K562 (cell line): ENCODE measurements at regions not wholly inside any gene's neighbourhood (a gene's known extent, or its start where the extent isn't known, plus 50 kb on each side); places are given as distances from the start of the nearest gene placed in this dataset.

Experiments used
- ATAC-seq: fragments of 200-7000 bp; cut with Tn5 transposase; 3 replicates; pipeline ENCODE4 v1.9.1; 2020; ENCODE audit warnings: moderate library complexity
- BruUV-seq: library from RNA; stranded (reverse); fragments of 400-500 nt; replicated peaks from 2 replicates; lab custom pipeline; 2021; lab: Mats Ljungman, UMichigan
- CTCF ChIA-PET: fragments of 300-600 bp; formaldehyde crosslinking; extraction: SDS; loops from one replicate; lab custom pipeline; 2021; ENCODE audit warnings: low intra/inter-chr PET ratio; lab: Yijun Ruan, JAX
- POLR2A ChIA-PET: fragments of 300-600, 350-650 bp; sonication (Branson Sonifier 250); formaldehyde crosslinking; extraction: SDS; loops from one replicate; lab custom pipeline; 2021; ENCODE audit warnings: antibody characterized with exemption, inconsistent platforms; lab: Yijun Ruan, JAX
- DNase-seq, 4 experiments: peaks; one replicate each; pipeline versions ENCODE4 v3.0.0 to v3.0.0-alpha.2; 2011 to 2018; ENCODE audit warnings: low spot score in 3 of 4, mixed read lengths in 3 of 4; ENCODE audit errors: extremely low read depth in 1 of 4
- FAIRE-seq: peaks from 2 replicates; lab custom pipeline; 2011; peaks lifted over from hg19 to GRCh38; lab: Jason Lieb, UNC
- H2AFZ ChIP-seq: 2 replicates; pipeline ENCODE4 v1.6.0; 2011; ENCODE audit warnings: low read depth, low read length, control low read depth, inconsistent platforms
- H3K27ac ChIP-seq: fragments of 200-600 bp; 3 replicates; pipeline ENCODE4 v1.8.0; 2011; ENCODE audit warnings: low read depth, mild to moderate bottlenecking, control low read depth, inconsistent platforms, low read length, moderate library complexity, mixed read lengths; ENCODE audit errors: extremely low read depth
- H3K27me3 ChIP-seq, 2 experiments: fragments of 300-600 bp in 1 of 2; 2 replicates in 1 of 2; 3 replicates in 1 of 2; pipeline versions ENCODE4 v1.6.0 to v1.8.0; 2011; ENCODE audit warnings: inconsistent platforms in 2 of 2, low read length in 2 of 2, mild to moderate bottlenecking in 1 of 2, mixed read lengths in 1 of 2, moderate library complexity in 1 of 2; ENCODE audit not compliant: control insufficient read depth in 2 of 2, insufficient read depth in 2 of 2
- H3K36me3 ChIP-seq: fragments of 300-600 bp; 3 replicates; pipeline ENCODE4 v1.8.0; 2011; ENCODE audit warnings: mild to moderate bottlenecking, low read length, inconsistent platforms; ENCODE audit not compliant: control insufficient read depth, insufficient read depth
- H3K4me1 ChIP-seq, 2 experiments: fragments of 200-600 bp in 1 of 2; replicated peaks in 1 of 2; 2 replicates in 1 of 2; 3 replicates in 1 of 2; pipeline versions ENCODE4 v1.5.1 to v1.8.0; 2011; ENCODE audit warnings: inconsistent platforms in 2 of 2, low read length in 2 of 2, mild to moderate bottlenecking in 1 of 2, mixed read lengths in 1 of 2, moderate library complexity in 1 of 2; ENCODE audit not compliant: control insufficient read depth in 2 of 2, insufficient read depth in 2 of 2
- H3K4me2 ChIP-seq: 2 replicates; pipeline ENCODE4 v1.6.1; 2011; ENCODE audit warnings: low read length, control low read depth, inconsistent platforms, mixed read lengths; ENCODE audit not compliant: insufficient read depth
- H3K4me3 ChIP-seq: fragments of 200-600 bp; sonication (generic), shearing (Covaris generic); 2 replicates; pipeline ENCODE4 v1.5.1; 2016; ENCODE audit warnings: control low read depth, inconsistent platforms
- H3K79me2 ChIP-seq: fragments of 200-600 bp; 3 replicates; pipeline ENCODE4 v1.8.0; 2011; ENCODE audit warnings: low read length, inconsistent platforms; ENCODE audit not compliant: control insufficient read depth, insufficient read depth
- H3K9ac ChIP-seq, 2 experiments: 2 replicates each; pipeline versions ENCODE4 v1.6.0 to v1.6.1; 2011; ENCODE audit warnings: low read depth in 2 of 2, low read length in 2 of 2, control low read depth in 1 of 2, inconsistent platforms in 1 of 2, mild to moderate bottlenecking in 1 of 2, mixed read lengths in 1 of 2; ENCODE audit not compliant: insufficient read depth in 1 of 2
- H3K9me1 ChIP-seq: one replicate; pipeline ENCODE4 v1.6.0; 2011; ENCODE audit warnings: inconsistent platforms, mild to moderate bottlenecking, low read length, moderate library complexity; ENCODE audit not compliant: control insufficient read depth, insufficient read depth
- H3K9me3 ChIP-seq: replicated peaks from 2 replicates; pipeline ENCODE4 v1.5.1; 2011; ENCODE audit warnings: low read depth, low read length, inconsistent platforms; ENCODE audit not compliant: control insufficient read depth, insufficient read depth
- H4K20me1 ChIP-seq: replicated peaks from 2 replicates; pipeline ENCODE4 v1.6.1; 2011; ENCODE audit warnings: low read length, inconsistent platforms, mixed read lengths; ENCODE audit not compliant: control insufficient read depth, insufficient read depth
- CHD1 ChIP-seq: fragments of 200-600 bp; sonication (generic); IDR thresholded peaks from one replicate; pipeline ENCODE4 v1.6.1; 2012; ENCODE audit warnings: mild to moderate bottlenecking, moderate library complexity, low read length, inconsistent platforms
- FOSL1 ChIP-seq: fragments of 200-800 bp; sonication (Bioruptor generic); conservative IDR thresholded peaks from 2 replicates; pipeline ENCODE4 v1.6.1; 2016; ENCODE audit warnings: missing genetic modification characterization, missing compliant biosample characterization
- ZNF232 ChIP-seq: sonication (generic); formaldehyde crosslinking; IDR thresholded peaks from 2 replicates; pipeline ENCODE4 v1.8.0; 2022; ENCODE audit warnings: mild to moderate bottlenecking, missing genetic modification reagents
- whole genome bisulfite sequencing: fragments of 100-300 bp; shearing (Covaris generic); methylation state at CpG from one replicate; pipeline ENCODE4 v1.1.6; 2016; ENCODE audit warnings: low coverage, mixed read lengths; ENCODE audit not compliant: insufficient coverage; ENCODE audit errors: missing lambda C conversion rate; 5-methylcytosine and 5-hydroxymethylcytosine counted together
- in situ Hi-C: fragments of 300-500 bp; cut with MboI; formaldehyde crosslinking; loops from 4 replicates; pipeline ENCODE4 v1.15.0; 2018; ENCODE audit warnings: inconsistent platforms, mixed read lengths
- intact Hi-C: fragments of 100-400 bp; cut with micrococcal nuclease; formaldehyde crosslinking; loops from 2 replicates; pipeline ENCODE4 v1.14.2; 2022

DNA sequence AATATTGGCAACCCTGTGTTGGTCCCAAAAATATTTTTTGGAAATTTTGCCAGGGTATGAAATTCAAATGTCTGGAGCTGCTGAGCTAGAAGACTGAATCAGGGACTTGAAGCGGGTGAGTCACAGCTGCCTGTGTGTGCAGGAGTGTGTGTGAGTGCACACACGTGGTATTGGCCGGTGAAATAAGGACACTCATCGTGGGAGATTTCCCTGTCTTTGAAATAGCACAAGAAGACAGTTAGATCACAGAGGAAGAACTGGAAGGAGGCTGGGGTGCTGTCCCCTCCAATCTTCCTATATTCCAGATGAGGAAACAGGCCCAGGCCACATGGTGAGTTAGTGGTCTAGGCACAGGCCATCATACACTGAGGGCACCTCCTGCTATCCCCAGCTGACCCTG is 123.8 kb upstream of the MLN start:
- H3K4me1 ChIP-seq, result peaks cover 0 to 7% of the 10 kb centered on the region in 2 experiments; a peak in 2 of 5 replicates
- H3K9me1 ChIP-seq, result no peaks in the 10 kb centered on the region
- no TSS peak for BruUV-seq
- intact Hi-C loops (no loop called here), in situ Hi-C loops (no loop called here)
- H3K79me2 ChIP-seq, result no peaks in the 10 kb centered on the region
- WGBS, result 7% methylated on average over 4 of the region's 4 CpGs
- peaks cover 2 to 16% of the 10 kb centered on the region in 2 experiments; a peak in 3 of 5 replicates for H3K27me3 ChIP-seq
- no peak overlapping the region for H3K4me2 ChIP-seq
- ChIA-PET CTCF (no interaction called here), POLR2A (interaction anchor here (0.9 to 1.3 kb wide), 2 partner anchors 12 to 22 kb away, joined by 3 to 6 read pairs; no protein-coding TSS in a partner anchor)
- no peaks in the 10 kb centered on the region for H3K36me3 ChIP-seq
- TF ChIP-seq ZNF232 (CRISPR knock-in tag) (no peak), FOSL1 (tag) (peak; percentile 43; the same call in 1 of the 2 replicates)
- H3K9me3 ChIP-seq, result no peaks in the 10 kb centered on the region; the same call in 1 of the 2 replicates
- ATAC-seq (no peak), FAIRE-seq (no peak), DNase-seq (no peak)
- H4K20me1 ChIP-seq, result no peaks in the 10 kb centered on the region
- H2AFZ ChIP-seq, result no peak overlapping the region
- no peak overlapping the region for H3K4me3 ChIP-seq
- H3K9ac ChIP-seq, result no peak overlapping the region
- no peak overlapping the region for H3K27ac ChIP-seq

DNA sequence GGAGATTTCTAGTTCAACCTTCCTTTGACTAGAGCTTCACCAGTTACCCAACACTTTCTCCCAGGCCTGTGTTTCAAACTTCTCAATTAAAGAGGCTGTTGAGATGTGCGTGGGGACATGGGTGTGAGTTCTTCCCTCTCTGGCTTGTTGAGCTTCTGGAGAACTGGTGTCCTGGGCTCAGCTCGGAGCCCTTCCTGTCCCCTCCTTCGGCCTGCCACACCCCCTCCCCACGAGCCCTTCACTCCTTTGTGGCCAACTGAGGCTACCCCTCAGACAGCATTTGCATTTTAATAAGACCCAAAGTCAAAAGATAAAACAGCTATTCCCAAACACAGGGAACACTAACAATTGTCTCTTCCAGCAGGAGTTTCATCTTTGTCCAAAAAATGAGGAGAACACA is 123.3 kb upstream of the MLN start:
- 26% methylated on average over 4 of the region's 4 CpGs for WGBS
- H3K9me1 ChIP-seq, result no peaks in the 10 kb centered on the region
- no peak overlapping the region for H3K4me3 ChIP-seq
- H3K9me3 ChIP-seq, result no peaks in the 10 kb centered on the region; the same call in 1 of the 2 replicates
- peaks cover 2 to 15% of the 10 kb centered on the region in 2 experiments; a peak in 3 of 5 replicates for H3K27me3 ChIP-seq
- H4K20me1 ChIP-seq, result no peaks in the 10 kb centered on the region
- CTCF ChIA-PET, result no interaction called here
- no peak overlapping the region for H3K4me2 ChIP-seq
- peak overlapping the region; percentile 46; the same call in 1 of the 2 replicates for H2AFZ ChIP-seq
- H3K27ac ChIP-seq, result no peak overlapping the region
- DNase-seq (no peak), FAIRE-seq (no peak), ATAC-seq (no peak)
- in situ Hi-C loops (no loop called here), intact Hi-C loops (no loop called here)
- no peak for TF ChIP-seq CHD1
- no peak overlapping the region for H3K9ac ChIP-seq
- H3K36me3 ChIP-seq, result no peaks in the 10 kb centered on the region
- peaks cover 0 to 7% of the 10 kb centered on the region in 2 experiments; a peak in 2 of 5 replicates for H3K4me1 ChIP-seq
- no TSS peak for BruUV-seq
- no peaks in the 10 kb centered on the region for H3K79me2 ChIP-seq
- POLR2A ChIA-PET, result interaction anchor here (0.9 to 1.3 kb wide), 2 partner anchors 13 to 22 kb away, joined by 3 to 6 read pairs; no protein-coding TSS in a partner anchor
